GM12872 (cell line): ENCODE measurements at regions not wholly inside any gene's neighbourhood (a gene's known extent, or its start where the extent isn't known, plus 50 kb on each side); places are given as distances from the start of the nearest gene placed in this dataset.

Source experiments
- TF ChIP-seq, protein P1 (sequence below): IDR thresholded peaks from 3 replicates; pipeline ENCODE4 v1.5.1; 2011; ENCODE audit warnings: low read depth, mild to moderate bottlenecking, low read length, moderate library complexity; ENCODE audit not compliant: insufficient read depth

GRCh38 chr16:51024703-51025102 is 126.4 kb downstream of the SALL1 start:
- TF ChIP-seq, protein P1, sequence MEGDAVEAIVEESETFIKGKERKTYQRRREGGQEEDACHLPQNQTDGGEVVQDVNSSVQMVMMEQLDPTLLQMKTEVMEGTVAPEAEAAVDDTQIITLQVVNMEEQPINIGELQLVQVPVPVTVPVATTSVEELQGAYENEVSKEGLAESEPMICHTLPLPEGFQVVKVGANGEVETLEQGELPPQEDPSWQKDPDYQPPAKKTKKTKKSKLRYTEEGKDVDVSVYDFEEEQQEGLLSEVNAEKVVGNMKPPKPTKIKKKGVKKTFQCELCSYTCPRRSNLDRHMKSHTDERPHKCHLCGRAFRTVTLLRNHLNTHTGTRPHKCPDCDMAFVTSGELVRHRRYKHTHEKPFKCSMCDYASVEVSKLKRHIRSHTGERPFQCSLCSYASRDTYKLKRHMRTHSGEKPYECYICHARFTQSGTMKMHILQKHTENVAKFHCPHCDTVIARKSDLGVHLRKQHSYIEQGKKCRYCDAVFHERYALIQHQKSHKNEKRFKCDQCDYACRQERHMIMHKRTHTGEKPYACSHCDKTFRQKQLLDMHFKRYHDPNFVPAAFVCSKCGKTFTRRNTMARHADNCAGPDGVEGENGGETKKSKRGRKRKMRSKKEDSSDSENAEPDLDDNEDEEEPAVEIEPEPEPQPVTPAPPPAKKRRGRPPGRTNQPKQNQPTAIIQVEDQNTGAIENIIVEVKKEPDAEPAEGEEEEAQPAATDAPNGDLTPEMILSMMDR: no peak

- TF ChIP-seq, protein P1: no peak
Measured at GRCh38 chr16:51022955-51023354, 128.1 kb downstream of the SALL1 start.

GRCh38 chr16:51019617-51020016 is 131.5 kb downstream of the SALL1 start:
- TF ChIP-seq, protein P1: no peak

GRCh38 chr16:51017969-51018368 is 133.1 kb downstream of the SALL1 start:
- TF ChIP-seq, protein P1: no peak

DNA sequence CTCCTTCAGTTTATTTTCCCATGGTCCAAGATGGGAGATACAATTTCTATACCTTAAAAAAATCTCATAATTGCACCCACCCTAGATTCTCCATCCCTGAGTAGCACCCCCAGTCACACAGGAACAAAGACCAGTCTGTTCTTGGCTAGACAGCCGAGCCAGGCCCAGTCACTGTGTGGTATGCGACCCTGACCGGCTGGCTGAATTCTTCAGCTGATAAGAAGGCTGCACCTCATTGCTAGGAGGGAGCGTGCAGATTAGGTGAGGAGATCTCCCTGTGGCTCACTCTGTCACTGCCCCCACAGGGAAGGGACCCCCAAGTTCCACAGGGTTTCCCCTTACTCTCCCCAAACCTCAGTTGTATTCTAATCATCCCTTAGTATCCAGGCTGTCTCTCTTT is 138.7 kb downstream of the SALL1 start:
- TF ChIP-seq, protein P1: no peak

DNA sequence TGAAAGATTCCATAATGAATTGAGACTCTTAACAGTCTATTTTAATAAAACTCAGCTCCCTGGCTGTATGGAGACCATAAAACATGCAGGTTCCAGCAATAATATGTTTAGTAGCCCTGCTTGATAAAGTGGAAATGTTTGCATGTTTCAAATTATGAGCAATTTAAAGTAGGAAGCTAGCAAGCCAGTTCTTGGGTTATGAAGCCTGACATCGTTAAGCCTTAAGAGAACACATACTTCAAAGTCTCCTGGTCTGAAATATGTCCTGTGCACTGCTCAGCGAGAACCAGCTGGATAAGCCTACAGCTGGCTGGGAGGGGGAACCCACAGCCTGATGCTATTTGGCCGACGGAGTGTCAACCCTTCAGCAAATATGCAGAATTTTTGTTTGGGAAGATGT is 140.3 kb downstream of the SALL1 start:
- TF ChIP-seq, protein P1: no peak

DNA sequence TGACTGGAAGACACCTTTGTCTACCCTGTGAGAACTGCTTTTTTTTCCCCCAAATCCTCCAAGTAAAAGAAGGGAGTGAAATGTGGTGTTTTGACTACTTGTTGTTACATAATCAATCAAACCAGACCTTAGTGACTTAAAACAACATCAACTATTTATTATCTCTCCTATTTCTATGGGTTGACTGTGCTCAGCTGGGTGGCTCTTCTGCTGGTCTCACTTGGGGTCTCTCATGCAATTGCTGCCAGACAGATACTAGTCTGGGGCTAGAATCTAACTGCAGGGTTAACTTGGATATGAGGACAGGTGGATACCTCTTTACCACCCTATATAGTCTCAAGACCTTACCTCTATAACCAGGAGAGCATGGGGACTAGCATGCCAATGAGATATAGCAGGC is 141.3 kb downstream of the SALL1 start:
- TF ChIP-seq, protein P1: no peak

DNA sequence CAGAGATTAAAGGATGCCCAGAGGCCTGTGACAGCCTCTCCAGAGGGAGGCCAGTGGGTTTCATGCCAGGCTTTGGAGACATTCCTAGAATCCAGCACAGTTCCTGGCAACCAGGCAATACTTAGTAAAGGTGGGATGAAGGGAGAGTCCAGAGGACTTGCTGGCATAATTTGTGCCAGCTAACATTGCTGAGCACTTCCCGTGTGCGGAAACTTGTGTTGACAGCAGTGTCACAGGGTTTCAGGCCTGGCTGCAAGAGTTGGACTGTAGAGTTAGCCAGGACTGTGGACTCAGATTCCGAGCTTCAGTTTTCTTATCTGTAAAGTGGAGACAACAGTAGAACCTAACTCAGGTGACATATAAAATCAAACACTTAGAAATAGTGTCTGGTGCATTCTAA is 141.7 kb downstream of the SALL1 start:
- TF ChIP-seq, protein P1: no peak
